Transverse colon (tissue), 4 donors: ENCODE measurements at regions not wholly inside any gene's neighbourhood (a gene's known extent, or its start where the extent isn't known, plus 50 kb on each side); places are given as distances from the start of the nearest gene placed in this dataset.

Experiments used
- CTCF ChIP-seq, 5 experiments: fragments of 200-600 bp in 3 of 5; fragments of 450-650 bp in 2 of 5; sonication (generic) in 3 of 5; IDR thresholded peaks; 1 replicate in 2 of 5; 2 replicates in 3 of 5; pipeline ENCODE4 v1.5.1; 2016 to 2017; ENCODE audit warnings: antibody characterized with exemption in 5 of 5, inconsistent platforms in 3 of 5, mild to moderate bottlenecking in 2 of 5, moderate library complexity in 1 of 5
- EP300 ChIP-seq: sonication (generic); formaldehyde crosslinking; IDR thresholded peaks from one replicate; pipeline ENCODE4 v1.6.1; 2017; ENCODE audit warnings: antibody characterized with exemption, low read depth
- POLR2A ChIP-seq: fragments of 450-650 bp; IDR thresholded peaks from one replicate; pipeline ENCODE4 v1.6.1; 2016; ENCODE audit warnings: antibody characterized with exemption, mild to moderate bottlenecking, moderate library complexity
- POLR2AphosphoS5 ChIP-seq, 3 donors: sonication (generic); formaldehyde crosslinking; IDR thresholded peaks; one replicate each; pipeline ENCODE4 v1.6.1; 2016; ENCODE audit warnings: antibody characterized with exemption in 3 of 3

- no peak for TF ChIP-seq CTCF (IDR thresholded peaks at IDR 0.05)
- no peak for TF ChIP-seq POLR2A
- TF ChIP-seq POLR2AphosphoS5 (IDR thresholded peaks at IDR 0.05) = no peak
- no peak for TF ChIP-seq EP300
Measured at GRCh38 chr2:186299610-186300009, 186.4 kb upstream of the ZC3H15 start.
